Fibroblast of lung (primary cell): ENCODE measurements at regions not wholly inside any gene's neighbourhood (a gene's known extent, or its start where the extent isn't known, plus 50 kb on each side); places are given as distances from the start of the nearest gene placed in this dataset.

Source experiments
- DNase-seq, 2 donors: peaks; one replicate each; pipeline versions ENCODE4 v3.0.0 to v3.0.0-alpha.2; 2010; ENCODE audit warnings: low read depth in 2 of 2
- H2AFZ ChIP-seq: 2 replicates; pipeline ENCODE4 v1.5.1; 2012; ENCODE audit warnings: low read length, control low read depth, inconsistent platforms
- H3K27ac ChIP-seq: 2 replicates; pipeline ENCODE4 v1.5.1; 2011; ENCODE audit warnings: low read length, control low read depth; ENCODE audit not compliant: insufficient read depth
- H3K27me3 ChIP-seq: 2 replicates; pipeline ENCODE4 v1.5.1; 2011; ENCODE audit warnings: mild to moderate bottlenecking, low read length; ENCODE audit not compliant: control insufficient read depth, insufficient read depth
- H3K36me3 ChIP-seq: 2 replicates; pipeline ENCODE4 v1.5.1; 2011; ENCODE audit warnings: low read length; ENCODE audit not compliant: control insufficient read depth, insufficient read depth
- H3K4me1 ChIP-seq: 2 replicates; pipeline ENCODE4 v1.5.1; 2011; ENCODE audit warnings: low read length; ENCODE audit not compliant: control insufficient read depth, insufficient read depth; ENCODE audit errors: extremely low read depth
- H3K4me2 ChIP-seq: 2 replicates; pipeline ENCODE4 v1.5.1; 2011; ENCODE audit warnings: low read length, control low read depth; ENCODE audit not compliant: insufficient read depth; ENCODE audit errors: extremely low read depth
- H3K4me3 ChIP-seq, 4 experiments: fragments of 200-600 bp in 1 of 4; sonication (generic) in 1 of 4; replicated peaks in 1 of 4; 2 replicates each; pipeline ENCODE4 v1.5.1; 2011 to 2016; ENCODE audit warnings: low read length in 4 of 4, low read depth in 3 of 4, mild to moderate bottlenecking in 3 of 4, control low read depth in 2 of 4, inconsistent platforms in 1 of 4, mixed read lengths in 1 of 4; ENCODE audit not compliant: insufficient read depth in 1 of 4; ENCODE audit errors: control extremely low read depth in 1 of 4
- H3K79me2 ChIP-seq: 2 replicates; pipeline ENCODE4 v1.5.1; 2012; ENCODE audit warnings: mild to moderate bottlenecking, low read length, inconsistent platforms; ENCODE audit not compliant: control insufficient read depth, insufficient read depth
- H3K9ac ChIP-seq: 2 replicates; pipeline ENCODE4 v1.5.1; 2011; ENCODE audit warnings: mild to moderate bottlenecking, low read length, control low read depth; ENCODE audit not compliant: insufficient read depth
- H3K9me3 ChIP-seq: 2 replicates; pipeline ENCODE4 v1.5.1; 2012; ENCODE audit warnings: low read depth, low read length; ENCODE audit not compliant: control insufficient read depth, insufficient read depth
- H4K20me1 ChIP-seq: 2 replicates; pipeline ENCODE4 v1.5.1; 2011; ENCODE audit warnings: low read length; ENCODE audit not compliant: control insufficient read depth, insufficient read depth; ENCODE audit errors: extremely low read depth
- EZH2 ChIP-seq: IDR thresholded peaks from 2 replicates; pipeline ENCODE4 v1.5.1; 2012; ENCODE audit warnings: low read length, control low read depth, mild to moderate bottlenecking; ENCODE audit errors: missing control alignments
- TF ChIP-seq, protein P1 (sequence below), 2 donors: IDR thresholded peaks in 1 of 2; conservative IDR thresholded peaks in 1 of 2; 1 replicate in 1 of 2; 2 replicates in 1 of 2; pipeline ENCODE4 v1.5.1; 2011 to 2012; ENCODE audit warnings: low read length in 2 of 2, control low read depth in 1 of 2, inconsistent platforms in 1 of 2, low read depth in 1 of 2, mild to moderate bottlenecking in 1 of 2

DNA sequence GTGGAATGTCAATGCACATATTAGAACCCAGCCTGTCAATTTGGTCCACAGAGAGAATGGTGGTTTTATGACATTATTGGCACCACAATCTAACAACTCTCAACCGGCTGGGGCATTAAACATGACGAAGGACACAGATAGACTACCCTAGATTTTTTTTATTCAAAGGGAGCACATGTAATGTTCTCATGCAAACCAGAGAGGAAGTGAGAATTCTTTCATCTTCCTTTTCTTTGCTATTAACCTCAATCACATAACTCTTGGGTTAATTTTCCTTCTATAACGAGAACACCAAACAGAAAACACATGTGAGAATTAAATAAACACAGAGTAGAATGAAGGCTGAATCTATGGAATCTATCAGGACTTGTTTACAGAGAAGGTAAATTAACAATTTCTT, 94.9 kb upstream of the TNC start:
- Histone ChIP-seq H3K9me3 (no peaks in the 10 kb centered on the region), H3K36me3 (no peaks in the 10 kb centered on the region), H3K4me3 (no peak overlapping the region), H4K20me1 (no peaks in the 10 kb centered on the region), H3K27ac (no peak overlapping the region), H3K27me3 (no peaks in the 10 kb centered on the region), H3K79me2 (no peaks in the 10 kb centered on the region), H3K4me2 (no peak overlapping the region), H3K9ac (no peak overlapping the region), H3K4me1 (peaks cover 17% of the 10 kb centered on the region), H2AFZ (no peak overlapping the region)
- TF ChIP-seq, protein P1, sequence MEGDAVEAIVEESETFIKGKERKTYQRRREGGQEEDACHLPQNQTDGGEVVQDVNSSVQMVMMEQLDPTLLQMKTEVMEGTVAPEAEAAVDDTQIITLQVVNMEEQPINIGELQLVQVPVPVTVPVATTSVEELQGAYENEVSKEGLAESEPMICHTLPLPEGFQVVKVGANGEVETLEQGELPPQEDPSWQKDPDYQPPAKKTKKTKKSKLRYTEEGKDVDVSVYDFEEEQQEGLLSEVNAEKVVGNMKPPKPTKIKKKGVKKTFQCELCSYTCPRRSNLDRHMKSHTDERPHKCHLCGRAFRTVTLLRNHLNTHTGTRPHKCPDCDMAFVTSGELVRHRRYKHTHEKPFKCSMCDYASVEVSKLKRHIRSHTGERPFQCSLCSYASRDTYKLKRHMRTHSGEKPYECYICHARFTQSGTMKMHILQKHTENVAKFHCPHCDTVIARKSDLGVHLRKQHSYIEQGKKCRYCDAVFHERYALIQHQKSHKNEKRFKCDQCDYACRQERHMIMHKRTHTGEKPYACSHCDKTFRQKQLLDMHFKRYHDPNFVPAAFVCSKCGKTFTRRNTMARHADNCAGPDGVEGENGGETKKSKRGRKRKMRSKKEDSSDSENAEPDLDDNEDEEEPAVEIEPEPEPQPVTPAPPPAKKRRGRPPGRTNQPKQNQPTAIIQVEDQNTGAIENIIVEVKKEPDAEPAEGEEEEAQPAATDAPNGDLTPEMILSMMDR (conservative IDR thresholded peaks at IDR 0.05 in 1 of 2, IDR thresholded peaks at IDR 0.05 in 1 of 2; ENCODE audit: low read depth in 1 of 2, low read length in 2 of 2) = no peak
- no peak for TF ChIP-seq EZH2
- no peak for DNase-seq

DNA sequence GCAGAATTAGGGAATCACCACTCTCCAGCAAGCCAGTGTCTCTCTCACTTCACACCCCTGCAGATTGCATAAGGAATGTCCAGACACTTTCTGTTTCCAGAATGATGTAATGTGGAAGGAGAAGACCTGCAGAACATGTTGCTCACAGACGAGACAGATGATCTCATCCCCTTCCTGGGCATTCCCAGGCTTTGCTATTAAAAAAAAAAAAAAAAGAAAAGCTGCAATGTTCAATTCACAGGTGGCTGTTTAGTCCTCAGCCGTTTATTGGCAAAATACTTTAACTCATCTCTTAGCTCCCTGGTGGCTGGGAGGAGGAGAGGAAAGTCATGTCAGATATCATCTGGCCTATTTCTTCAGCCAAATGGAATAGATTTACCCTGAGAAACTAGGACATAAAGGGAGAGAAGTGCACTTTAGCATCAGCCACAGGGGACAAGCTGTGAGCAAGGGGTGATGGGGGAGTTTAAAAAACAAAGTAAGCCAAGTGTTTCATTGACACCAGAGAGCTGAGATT, 95.9 kb upstream of the TNC start:
- Histone ChIP-seq H3K36me3 (no peaks in the 10 kb centered on the region), H3K4me1 (peaks cover 17% of the 10 kb centered on the region), H4K20me1 (no peaks in the 10 kb centered on the region), H3K9me3 (no peaks in the 10 kb centered on the region), H3K4me2 (no peak overlapping the region), H3K4me3 (no peak overlapping the region), H3K79me2 (no peaks in the 10 kb centered on the region), H3K27me3 (no peaks in the 10 kb centered on the region), H3K27ac (no peak overlapping the region), H2AFZ (no peak overlapping the region), H3K9ac (no peak overlapping the region)
- no peak for TF ChIP-seq EZH2
- TF ChIP-seq, protein P1 (conservative IDR thresholded peaks at IDR 0.05 in 1 of 2, IDR thresholded peaks at IDR 0.05 in 1 of 2; ENCODE audit: low read depth in 1 of 2, low read length in 2 of 2) = no peak
- peak; percentile 72 to 97 for DNase-seq

DNA sequence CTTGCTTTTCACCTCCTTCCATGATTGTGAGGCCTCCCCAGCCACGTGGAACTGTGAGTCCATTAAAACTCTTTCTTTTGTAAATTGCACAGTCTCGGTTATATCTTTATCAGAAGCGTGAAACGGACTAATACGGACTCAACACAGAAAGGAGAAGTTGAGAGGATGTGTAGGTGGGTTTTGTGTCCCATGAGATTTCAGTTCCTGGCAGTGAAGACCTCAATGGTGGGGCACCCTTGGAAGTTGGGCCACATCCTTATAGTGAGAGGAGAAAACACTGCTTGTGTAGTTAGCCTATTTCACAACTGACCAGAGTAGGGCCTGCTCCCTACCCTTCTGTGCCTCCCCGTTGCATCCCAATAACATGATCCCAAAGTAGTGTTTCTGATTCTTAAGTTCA, 98.9 kb upstream of the TNC start:
- Histone ChIP-seq H3K4me3 (no peak overlapping the region), H2AFZ (no peak overlapping the region), H3K4me1 (peaks cover 7% of the 10 kb centered on the region), H3K36me3 (no peaks in the 10 kb centered on the region), H3K27ac (no peak overlapping the region), H3K4me2 (no peak overlapping the region), H3K9me3 (no peaks in the 10 kb centered on the region), H3K9ac (no peak overlapping the region), H3K79me2 (no peaks in the 10 kb centered on the region), H4K20me1 (no peaks in the 10 kb centered on the region), H3K27me3 (no peaks in the 10 kb centered on the region)
- TF ChIP-seq EZH2 = no peak
- TF ChIP-seq, protein P1 (conservative IDR thresholded peaks at IDR 0.05 in 1 of 2, IDR thresholded peaks at IDR 0.05 in 1 of 2; ENCODE audit: low read depth in 1 of 2, low read length in 2 of 2) = no peak
- no peak for DNase-seq
